T-helper 17 cell (primary cell): ENCODE measurements at regions not wholly inside any gene's neighbourhood (a gene's known extent, or its start where the extent isn't known, plus 50 kb on each side); places are given as distances from the start of the nearest gene placed in this dataset.

Source experiments
- ATAC-seq: fragments of 150-1000 bp; cut with Tn5 transposase; 2 replicates; pipeline ENCODE4 v1.10.0; 2021; ENCODE audit warnings: mild to moderate bottlenecking, moderate library complexity
- DNase-seq, 3 donors: peaks; one replicate each; pipeline versions ENCODE4 v3.0.0 to v3.0.0-alpha.2; 2020 to 2021
- H3K9me3 ChIP-seq: one replicate; pipeline ENCODE4 v1.7.0; 2013; ENCODE audit warnings: low read length, mild to moderate bottlenecking; ENCODE audit not compliant: control insufficient read depth, poor library complexity, severe bottlenecking
- H3K27ac Mint-ChIP-seq: one replicate; pipeline ENCODE4 v1.8.0; 2022; ENCODE audit warnings: mild to moderate bottlenecking, moderate library complexity, mixed read lengths
- H3K27me3 Mint-ChIP-seq: one replicate; pipeline ENCODE4 v1.8.0; 2022; ENCODE audit warnings: mixed read lengths
- H3K36me3 Mint-ChIP-seq: one replicate; pipeline ENCODE4 v1.8.0; 2022; ENCODE audit warnings: low read depth, mixed read lengths
- H3K4me1 Mint-ChIP-seq: one replicate; pipeline ENCODE4 v1.8.0; 2022; ENCODE audit warnings: mild to moderate bottlenecking, mixed read lengths
- H3K4me3 Mint-ChIP-seq: one replicate; pipeline ENCODE4 v1.8.0; 2022; ENCODE audit warnings: mild to moderate bottlenecking, moderate library complexity, mixed read lengths

DNA sequence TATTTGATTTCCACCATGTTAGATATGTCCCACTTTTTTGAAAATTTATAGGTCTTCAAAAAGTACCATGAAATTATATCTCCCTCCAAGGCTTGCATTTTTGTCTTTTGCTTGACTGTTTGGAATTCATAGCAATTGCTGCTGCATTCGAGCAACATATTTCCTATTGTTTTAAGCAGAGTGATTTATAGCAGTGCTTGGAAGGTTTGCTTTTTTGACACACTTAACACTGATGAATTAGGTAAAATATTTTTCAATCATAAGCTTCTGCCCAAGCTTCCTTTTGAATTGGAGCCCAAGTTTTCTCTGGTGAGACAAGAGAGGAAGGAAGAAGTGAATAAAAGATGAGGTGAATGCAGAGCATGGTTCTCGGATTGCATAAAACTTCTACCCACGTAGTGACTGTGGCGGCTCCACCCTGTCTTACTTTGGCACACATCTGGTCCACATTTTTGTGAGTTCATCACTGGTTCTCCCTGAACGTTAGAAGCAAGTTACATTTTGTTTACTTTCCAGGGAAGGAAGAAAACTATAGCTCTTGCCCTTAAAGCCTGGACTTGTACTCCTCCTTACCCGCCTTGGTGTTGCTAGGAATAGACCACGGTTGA, 667.0 kb downstream of the TSN start:
- ATAC-seq (no peak), DNase-seq (no peak)
- no peaks in the 10 kb centered on the region for H3K9me3 ChIP-seq
- no peaks in the 10 kb centered on the region for H3K4me1 Mint-ChIP-seq
- no peaks in the 10 kb centered on the region for H3K36me3 Mint-ChIP-seq
- H3K4me3 Mint-ChIP-seq: no peak overlapping the region
- no peak overlapping the region for H3K27ac Mint-ChIP-seq
- no peaks in the 10 kb centered on the region for H3K27me3 Mint-ChIP-seq

GRCh38 chr2:122423934-122424333, 668.5 kb downstream of the TSN start:
- Mint-ChIP-seq H3K27ac (no peak overlapping the region), H3K36me3 (no peaks in the 10 kb centered on the region), H3K27me3 (no peaks in the 10 kb centered on the region), H3K4me1 (no peaks in the 10 kb centered on the region), H3K4me3 (no peak overlapping the region)
- no peak for DNase-seq
- ATAC-seq: no peak
- no peaks in the 10 kb centered on the region for H3K9me3 ChIP-seq

GRCh38 chr2:122433123-122433754, 677.8 kb downstream of the TSN start:
- Mint-ChIP-seq H3K4me3 (no peak overlapping the region), H3K4me1 (no peaks in the 10 kb centered on the region), H3K27ac (no peak overlapping the region), H3K36me3 (no peaks in the 10 kb centered on the region), H3K27me3 (no peaks in the 10 kb centered on the region)
- DNase-seq (no peak), ATAC-seq (no peak)
- H3K9me3 ChIP-seq: no peaks in the 10 kb centered on the region

GRCh38 chr2:122445003-122445402, 689.6 kb downstream of the TSN start:
- no peak for DNase-seq
- no peak overlapping the region for H3K4me3 Mint-ChIP-seq

GRCh38 chr2:122446761-122447160, 691.3 kb downstream of the TSN start:
- ATAC-seq (no peak), DNase-seq (no peak)
- Mint-ChIP-seq H3K4me1 (no peaks in the 10 kb centered on the region), H3K27ac (no peak overlapping the region), H3K4me3 (no peak overlapping the region), H3K27me3 (no peaks in the 10 kb centered on the region), H3K36me3 (no peaks in the 10 kb centered on the region)
- peaks cover 3% of the 10 kb centered on the region for H3K9me3 ChIP-seq

More at GRCh38 chr2:122445003-122445402, 689.6 kb downstream of the TSN start:
- H3K36me3 Mint-ChIP-seq: no peaks in the 10 kb centered on the region
- no peak overlapping the region for H3K27ac Mint-ChIP-seq
- no peak for ATAC-seq
- no peaks in the 10 kb centered on the region for H3K4me1 Mint-ChIP-seq
- peaks cover 3% of the 10 kb centered on the region for H3K9me3 ChIP-seq
- no peaks in the 10 kb centered on the region for H3K27me3 Mint-ChIP-seq

DNA sequence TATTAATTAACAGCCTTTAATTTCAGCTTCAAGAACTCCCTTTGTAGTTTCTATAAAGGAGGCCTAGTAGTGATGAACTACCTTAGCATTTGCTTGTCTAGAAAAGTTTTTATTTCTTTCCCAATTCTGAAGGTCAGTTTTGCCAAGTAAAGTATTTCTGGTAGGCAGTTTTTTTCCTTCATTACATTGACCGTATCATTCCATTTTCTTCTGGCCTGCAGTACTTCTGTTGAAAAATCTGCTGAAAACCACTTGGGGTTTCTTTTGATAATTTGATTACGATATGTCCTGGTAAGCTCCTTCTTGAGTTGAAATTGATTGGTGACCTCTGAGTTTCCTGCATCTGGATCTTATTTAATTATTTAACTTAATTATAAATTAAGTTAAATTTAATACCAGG, 691.8 kb downstream of the TSN start:
- no peak overlapping the region for H3K4me3 Mint-ChIP-seq
- ATAC-seq (no peak), DNase-seq (no peak)
- no peaks in the 10 kb centered on the region for H3K4me1 Mint-ChIP-seq
- no peak overlapping the region for H3K27ac Mint-ChIP-seq
- peaks cover 3% of the 10 kb centered on the region for H3K9me3 ChIP-seq
- H3K36me3 Mint-ChIP-seq: no peaks in the 10 kb centered on the region
- no peaks in the 10 kb centered on the region for H3K27me3 Mint-ChIP-seq

DNA sequence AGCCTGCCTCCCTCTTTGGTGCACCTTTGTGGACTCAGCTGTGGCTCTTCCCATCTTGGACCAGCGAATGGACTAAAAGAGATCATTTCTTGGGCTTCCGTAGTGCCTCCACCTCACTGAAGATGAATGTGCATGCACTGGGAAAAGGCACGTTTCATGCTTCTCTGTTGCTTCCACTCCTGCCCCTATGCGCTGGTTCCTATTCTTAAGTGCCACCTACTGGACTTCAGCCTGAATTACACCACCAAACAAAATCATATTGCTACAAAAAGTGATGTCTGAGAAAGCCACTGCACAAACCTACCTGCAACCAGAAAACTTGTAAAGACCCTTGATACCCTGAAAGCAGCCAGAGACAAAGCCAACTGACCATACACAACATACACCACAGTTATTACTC, 695.6 kb downstream of the TSN start:
- no peak for ATAC-seq
- H3K27ac Mint-ChIP-seq: no peak overlapping the region
- no peaks in the 10 kb centered on the region for H3K27me3 Mint-ChIP-seq
- no peaks in the 10 kb centered on the region for H3K36me3 Mint-ChIP-seq
- no peaks in the 10 kb centered on the region for H3K4me1 Mint-ChIP-seq
- no peak overlapping the region for H3K4me3 Mint-ChIP-seq
- DNase-seq: no peak
- peaks cover 3% of the 10 kb centered on the region for H3K9me3 ChIP-seq

DNA sequence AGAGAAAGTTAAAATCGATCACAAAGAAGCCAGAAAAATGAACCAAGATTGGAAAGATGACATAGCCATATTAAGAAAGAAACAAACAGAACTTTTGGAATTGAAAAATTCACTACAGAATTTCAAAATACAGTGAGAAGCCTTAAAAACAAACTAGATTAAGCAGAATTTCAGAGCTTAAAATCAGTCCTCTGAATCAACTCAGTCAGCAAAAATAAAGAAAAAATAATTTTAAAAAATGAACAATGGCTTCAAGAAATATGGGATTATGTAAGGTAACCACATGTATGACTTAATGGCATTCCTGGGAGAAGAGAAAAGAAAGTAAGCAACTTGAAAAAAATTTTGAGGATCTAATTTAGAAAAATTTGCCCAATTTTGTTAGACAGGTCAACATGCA, 696.2 kb downstream of the TSN start:
- H3K36me3 Mint-ChIP-seq: no peaks in the 10 kb centered on the region
- no peak overlapping the region for H3K4me3 Mint-ChIP-seq
- no peaks in the 10 kb centered on the region for H3K4me1 Mint-ChIP-seq
- H3K27ac Mint-ChIP-seq: no peak overlapping the region
- no peaks in the 10 kb centered on the region for H3K27me3 Mint-ChIP-seq
- DNase-seq (no peak), ATAC-seq (no peak)
- H3K9me3 ChIP-seq: peaks cover 3% of the 10 kb centered on the region

- no peak for DNase-seq
- H3K4me3 Mint-ChIP-seq: no peak overlapping the region
- H3K9me3 ChIP-seq: no peaks in the 10 kb centered on the region
- no peak for ATAC-seq
- no peaks in the 10 kb centered on the region for H3K36me3 Mint-ChIP-seq
- H3K27me3 Mint-ChIP-seq: no peaks in the 10 kb centered on the region
- no peaks in the 10 kb centered on the region for H3K4me1 Mint-ChIP-seq
- H3K27ac Mint-ChIP-seq: no peak overlapping the region
Observed at GRCh38 chr2:122469147-122469546, 713.7 kb downstream of the TSN start.

DNA sequence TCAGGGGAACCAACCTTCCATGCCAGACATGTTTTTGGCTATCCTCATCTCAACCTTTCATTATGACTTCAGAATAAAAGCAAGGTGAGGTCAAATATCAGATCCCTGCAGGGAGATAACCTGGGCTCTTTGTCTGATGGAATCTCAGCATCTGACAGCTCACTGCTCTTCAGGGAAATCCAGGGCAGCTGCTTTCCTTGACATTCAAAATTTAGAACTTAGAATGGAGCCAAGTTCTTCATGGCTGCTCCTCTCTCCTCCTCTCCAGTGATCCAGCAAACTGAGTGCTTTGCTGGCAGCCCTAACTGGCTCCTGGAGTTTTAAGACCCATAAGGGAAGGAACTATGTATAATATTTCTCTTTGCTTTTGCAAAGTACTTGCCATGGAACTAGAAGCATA, 716.3 kb downstream of the TSN start:
- H3K9me3 ChIP-seq: no peaks in the 10 kb centered on the region
- no peak for DNase-seq
- H3K4me1 Mint-ChIP-seq: no peaks in the 10 kb centered on the region
- no peaks in the 10 kb centered on the region for H3K36me3 Mint-ChIP-seq
- H3K4me3 Mint-ChIP-seq: no peak overlapping the region
- H3K27me3 Mint-ChIP-seq: no peaks in the 10 kb centered on the region
- no peak overlapping the region for H3K27ac Mint-ChIP-seq
- no peak for ATAC-seq

DNA sequence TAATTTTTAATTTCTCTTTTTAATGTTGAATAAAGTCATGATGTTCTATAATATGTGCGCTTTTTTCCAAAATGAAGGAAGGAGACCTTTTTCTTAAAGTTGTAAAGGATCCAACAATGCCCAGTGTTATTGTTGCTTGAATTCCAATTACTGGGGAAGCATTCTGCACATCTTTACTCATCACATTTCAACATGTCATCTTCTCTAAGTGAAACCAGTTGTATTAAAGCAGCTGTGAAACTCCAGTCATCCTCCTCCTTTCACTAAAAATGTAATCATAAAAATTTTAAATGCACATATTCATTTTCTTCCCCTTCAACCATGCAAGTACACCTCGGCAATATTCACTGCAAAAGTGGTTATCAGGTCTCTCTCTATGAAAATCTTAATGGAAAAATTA, 722.7 kb downstream of the TSN start:
- Mint-ChIP-seq H3K27me3 (no peaks in the 10 kb centered on the region), H3K36me3 (no peaks in the 10 kb centered on the region), H3K27ac (no peak overlapping the region), H3K4me1 (no peaks in the 10 kb centered on the region), H3K4me3 (no peak overlapping the region)
- no peaks in the 10 kb centered on the region for H3K9me3 ChIP-seq
- ATAC-seq (no peak), DNase-seq (no peak)

GRCh38 chr2:122478771-122479170, 723.3 kb downstream of the TSN start:
- Mint-ChIP-seq H3K4me1 (no peaks in the 10 kb centered on the region), H3K36me3 (no peaks in the 10 kb centered on the region), H3K27me3 (no peaks in the 10 kb centered on the region), H3K27ac (no peak overlapping the region), H3K4me3 (no peak overlapping the region)
- DNase-seq: no peak
- no peak for ATAC-seq
- no peaks in the 10 kb centered on the region for H3K9me3 ChIP-seq

DNA sequence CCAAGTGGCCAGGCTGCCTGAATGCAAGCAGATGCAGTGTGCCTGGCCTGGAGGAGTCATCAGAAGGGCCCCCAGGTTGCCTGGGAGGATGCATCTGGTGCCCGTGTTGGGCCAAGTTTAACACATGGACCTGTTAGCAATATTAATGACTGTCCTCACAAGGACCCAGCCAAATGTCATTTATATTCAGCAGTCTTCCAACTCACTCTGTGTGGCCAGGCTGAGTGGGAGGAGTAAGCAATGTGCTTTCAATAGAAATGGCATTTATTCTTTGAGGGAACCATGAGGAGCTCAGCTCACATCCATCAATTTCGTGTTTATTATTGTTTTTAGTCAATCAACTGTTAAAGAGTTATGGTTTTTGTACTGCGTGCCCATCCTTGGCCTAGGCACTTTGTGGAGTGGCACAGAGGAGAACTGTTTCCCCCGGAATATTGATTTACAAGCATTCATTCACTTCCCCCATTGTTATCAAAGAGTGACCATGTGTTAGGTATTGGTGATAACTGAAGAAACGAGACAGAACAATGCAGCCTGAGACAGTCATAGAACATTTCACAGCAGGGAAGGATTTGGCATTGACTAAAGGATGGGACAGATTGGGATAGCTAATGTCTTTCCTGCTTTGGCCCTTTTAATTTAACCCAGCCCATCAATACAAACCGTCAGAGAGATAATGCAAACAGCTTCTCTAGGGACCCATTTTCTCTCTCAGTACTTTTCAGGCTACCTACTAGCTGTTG, 725.2 kb downstream of the TSN start:
- no peak for ATAC-seq

GRCh38 chr2:122481244-122481622, 725.8 kb downstream of the TSN start:
- no peaks in the 10 kb centered on the region for H3K36me3 Mint-ChIP-seq
- DNase-seq (no peak), ATAC-seq (no peak)
- H3K27ac Mint-ChIP-seq: no peak overlapping the region
- no peaks in the 10 kb centered on the region for H3K9me3 ChIP-seq
- H3K4me3 Mint-ChIP-seq: no peak overlapping the region
- H3K4me1 Mint-ChIP-seq: no peaks in the 10 kb centered on the region
- no peaks in the 10 kb centered on the region for H3K27me3 Mint-ChIP-seq

More for the DNA sequence above, 725.2 kb downstream of the TSN start:
- Mint-ChIP-seq H3K27ac (no peak overlapping the region), H3K27me3 (no peaks in the 10 kb centered on the region), H3K4me1 (no peaks in the 10 kb centered on the region), H3K4me3 (no peak overlapping the region), H3K36me3 (no peaks in the 10 kb centered on the region)
- no peak for DNase-seq
- no peaks in the 10 kb centered on the region for H3K9me3 ChIP-seq
